ENCODE measurements at regions not wholly inside any gene's neighbourhood (a gene's known extent, or its start where the extent isn't known, plus 50 kb on each side); places are given as distances from the start of the nearest gene placed in this dataset.

DNA sequence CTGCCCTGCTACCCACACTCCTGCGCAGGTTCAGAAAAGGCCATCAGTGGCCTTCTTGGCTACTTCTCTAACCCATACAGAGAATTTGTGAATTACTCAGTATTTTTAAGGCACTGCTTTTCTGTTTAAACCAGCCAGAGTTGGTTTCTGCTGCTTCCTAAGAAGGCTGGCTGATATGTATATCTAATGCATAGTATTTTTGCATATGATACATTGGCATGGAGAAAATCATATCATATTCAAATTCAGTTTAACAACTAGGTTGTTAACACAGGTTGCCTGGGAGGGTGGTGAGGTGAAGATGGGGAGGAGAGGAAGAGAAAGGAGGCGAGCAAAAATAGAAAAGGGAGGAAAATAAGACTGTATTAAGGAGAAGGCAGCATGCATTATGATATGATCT, 132.8 kb upstream of the ADPGK start (continued):
- TF ChIP-seq, protein P1, sequence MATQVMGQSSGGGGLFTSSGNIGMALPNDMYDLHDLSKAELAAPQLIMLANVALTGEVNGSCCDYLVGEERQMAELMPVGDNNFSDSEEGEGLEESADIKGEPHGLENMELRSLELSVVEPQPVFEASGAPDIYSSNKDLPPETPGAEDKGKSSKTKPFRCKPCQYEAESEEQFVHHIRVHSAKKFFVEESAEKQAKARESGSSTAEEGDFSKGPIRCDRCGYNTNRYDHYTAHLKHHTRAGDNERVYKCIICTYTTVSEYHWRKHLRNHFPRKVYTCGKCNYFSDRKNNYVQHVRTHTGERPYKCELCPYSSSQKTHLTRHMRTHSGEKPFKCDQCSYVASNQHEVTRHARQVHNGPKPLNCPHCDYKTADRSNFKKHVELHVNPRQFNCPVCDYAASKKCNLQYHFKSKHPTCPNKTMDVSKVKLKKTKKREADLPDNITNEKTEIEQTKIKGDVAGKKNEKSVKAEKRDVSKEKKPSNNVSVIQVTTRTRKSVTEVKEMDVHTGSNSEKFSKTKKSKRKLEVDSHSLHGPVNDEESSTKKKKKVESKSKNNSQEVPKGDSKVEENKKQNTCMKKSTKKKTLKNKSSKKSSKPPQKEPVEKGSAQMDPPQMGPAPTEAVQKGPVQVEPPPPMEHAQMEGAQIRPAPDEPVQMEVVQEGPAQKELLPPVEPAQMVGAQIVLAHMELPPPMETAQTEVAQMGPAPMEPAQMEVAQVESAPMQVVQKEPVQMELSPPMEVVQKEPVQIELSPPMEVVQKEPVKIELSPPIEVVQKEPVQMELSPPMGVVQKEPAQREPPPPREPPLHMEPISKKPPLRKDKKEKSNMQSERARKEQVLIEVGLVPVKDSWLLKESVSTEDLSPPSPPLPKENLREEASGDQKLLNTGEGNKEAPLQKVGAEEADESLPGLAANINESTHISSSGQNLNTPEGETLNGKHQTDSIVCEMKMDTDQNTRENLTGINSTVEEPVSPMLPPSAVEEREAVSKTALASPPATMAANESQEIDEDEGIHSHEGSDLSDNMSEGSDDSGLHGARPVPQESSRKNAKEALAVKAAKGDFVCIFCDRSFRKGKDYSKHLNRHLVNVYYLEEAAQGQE (IDR thresholded peaks at IDR 0.05): no peak
- no peak for TF ChIP-seq YY1 (IDR thresholded peaks at IDR 0.05)
- TF ChIP-seq, protein P2, sequence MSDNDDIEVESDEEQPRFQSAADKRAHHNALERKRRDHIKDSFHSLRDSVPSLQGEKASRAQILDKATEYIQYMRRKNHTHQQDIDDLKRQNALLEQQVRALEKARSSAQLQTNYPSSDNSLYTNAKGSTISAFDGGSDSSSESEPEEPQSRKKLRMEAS (IDR thresholded peaks at IDR 0.05): no peak
- no peak for TF ChIP-seq TAF1 (conservative IDR thresholded peaks at IDR 0.05)
- TF ChIP-seq GABPA (IDR thresholded peaks at IDR 0.05 in 1 of 2, conservative IDR thresholded peaks at IDR 0.05 in 1 of 2): no peak
- no peak for TF ChIP-seq SP1 (IDR thresholded peaks at IDR 0.05)

DNA sequence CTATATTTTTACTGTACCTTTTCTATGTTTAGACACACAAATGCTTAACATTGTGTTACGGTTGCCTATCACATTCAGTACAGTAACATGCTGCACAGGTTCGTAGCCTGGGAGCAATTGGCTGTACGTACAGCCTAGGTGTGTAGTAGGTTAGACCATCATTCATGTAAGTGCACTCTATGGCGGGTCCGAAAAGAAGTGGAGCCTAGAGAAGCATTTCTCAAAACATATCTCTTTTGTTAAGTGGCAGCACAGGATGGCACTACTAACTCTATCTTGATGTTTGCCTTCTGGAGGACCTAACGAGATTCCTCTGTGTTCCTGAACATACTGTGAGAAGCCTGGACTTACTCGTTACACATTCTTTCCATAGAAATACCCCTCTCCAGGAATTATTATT, 132.3 kb upstream of the ADPGK start:
- no peak overlapping the region for H3K4me3 ChIP-seq (ENCODE audit: low read depth in 1 of 3, low read length in 3 of 3)
- H3K9me3 ChIP-seq (ENCODE audit: control insufficient read depth in 4 of 4, low read length in 3 of 4): no peaks in the 10 kb centered on the region
- H3K27ac ChIP-seq (ENCODE audit: low read depth in 1 of 2, low read length in 2 of 2): no peak overlapping the region
- H3K4me1 ChIP-seq (ENCODE audit: control insufficient read depth in 4 of 4, insufficient read depth in 4 of 4, low read length in 3 of 4): no peaks in the 10 kb centered on the region
- no peaks in the 10 kb centered on the region for H3K36me3 ChIP-seq (ENCODE audit: control insufficient read depth in 4 of 4, insufficient read depth in 3 of 4, low read depth in 1 of 4, low read length in 3 of 4)
- TF ChIP-seq HNF4G (IDR thresholded peaks at IDR 0.05) (no peak), RXRA (IDR thresholded peaks at IDR 0.05) (no peak), FOXA2 (IDR thresholded peaks at IDR 0.05) (no peak), GABPA (IDR thresholded peaks at IDR 0.05 in 1 of 2, conservative IDR thresholded peaks at IDR 0.05 in 1 of 2) (no peak), HNF4A (conservative IDR thresholded peaks at IDR 0.05) (no peak), RAD21 (IDR thresholded peaks at IDR 0.05) (no peak), NR2F2 (IDR thresholded peaks at IDR 0.05) (no peak), JUND (IDR thresholded peaks at IDR 0.05) (no peak), YY1 (IDR thresholded peaks at IDR 0.05) (no peak)
- TF ChIP-seq, protein P3, sequence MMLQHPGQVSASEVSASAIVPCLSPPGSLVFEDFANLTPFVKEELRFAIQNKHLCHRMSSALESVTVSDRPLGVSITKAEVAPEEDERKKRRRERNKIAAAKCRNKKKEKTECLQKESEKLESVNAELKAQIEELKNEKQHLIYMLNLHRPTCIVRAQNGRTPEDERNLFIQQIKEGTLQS (IDR thresholded peaks at IDR 0.05): no peak
- TF ChIP-seq, protein P4, sequence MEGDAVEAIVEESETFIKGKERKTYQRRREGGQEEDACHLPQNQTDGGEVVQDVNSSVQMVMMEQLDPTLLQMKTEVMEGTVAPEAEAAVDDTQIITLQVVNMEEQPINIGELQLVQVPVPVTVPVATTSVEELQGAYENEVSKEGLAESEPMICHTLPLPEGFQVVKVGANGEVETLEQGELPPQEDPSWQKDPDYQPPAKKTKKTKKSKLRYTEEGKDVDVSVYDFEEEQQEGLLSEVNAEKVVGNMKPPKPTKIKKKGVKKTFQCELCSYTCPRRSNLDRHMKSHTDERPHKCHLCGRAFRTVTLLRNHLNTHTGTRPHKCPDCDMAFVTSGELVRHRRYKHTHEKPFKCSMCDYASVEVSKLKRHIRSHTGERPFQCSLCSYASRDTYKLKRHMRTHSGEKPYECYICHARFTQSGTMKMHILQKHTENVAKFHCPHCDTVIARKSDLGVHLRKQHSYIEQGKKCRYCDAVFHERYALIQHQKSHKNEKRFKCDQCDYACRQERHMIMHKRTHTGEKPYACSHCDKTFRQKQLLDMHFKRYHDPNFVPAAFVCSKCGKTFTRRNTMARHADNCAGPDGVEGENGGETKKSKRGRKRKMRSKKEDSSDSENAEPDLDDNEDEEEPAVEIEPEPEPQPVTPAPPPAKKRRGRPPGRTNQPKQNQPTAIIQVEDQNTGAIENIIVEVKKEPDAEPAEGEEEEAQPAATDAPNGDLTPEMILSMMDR (IDR thresholded peaks at IDR 0.05; ENCODE audit: low read depth, low read length, missing input control): no peak
- TF ChIP-seq, protein P1 (IDR thresholded peaks at IDR 0.05): no peak
- TF ChIP-seq, protein P2 (IDR thresholded peaks at IDR 0.05): no peak
- TF ChIP-seq, protein P5, sequence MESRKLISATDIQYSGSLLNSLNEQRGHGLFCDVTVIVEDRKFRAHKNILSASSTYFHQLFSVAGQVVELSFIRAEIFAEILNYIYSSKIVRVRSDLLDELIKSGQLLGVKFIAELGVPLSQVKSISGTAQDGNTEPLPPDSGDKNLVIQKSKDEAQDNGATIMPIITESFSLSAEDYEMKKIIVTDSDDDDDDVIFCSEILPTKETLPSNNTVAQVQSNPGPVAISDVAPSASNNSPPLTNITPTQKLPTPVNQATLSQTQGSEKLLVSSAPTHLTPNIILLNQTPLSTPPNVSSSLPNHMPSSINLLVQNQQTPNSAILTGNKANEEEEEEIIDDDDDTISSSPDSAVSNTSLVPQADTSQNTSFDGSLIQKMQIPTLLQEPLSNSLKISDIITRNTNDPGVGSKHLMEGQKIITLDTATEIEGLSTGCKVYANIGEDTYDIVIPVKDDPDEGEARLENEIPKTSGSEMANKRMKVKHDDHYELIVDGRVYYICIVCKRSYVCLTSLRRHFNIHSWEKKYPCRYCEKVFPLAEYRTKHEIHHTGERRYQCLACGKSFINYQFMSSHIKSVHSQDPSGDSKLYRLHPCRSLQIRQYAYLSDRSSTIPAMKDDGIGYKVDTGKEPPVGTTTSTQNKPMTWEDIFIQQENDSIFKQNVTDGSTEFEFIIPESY (IDR thresholded peaks at IDR 0.05): no peak
- WGBS: 80% methylated on average over 7 of the region's 7 CpGs
- DNase-seq (ENCODE audit: low spot score): no peak
- H3K9ac ChIP-seq (ENCODE audit: low read depth in 1 of 2, low read length in 2 of 2): no peak overlapping the region
- no peaks in the 10 kb centered on the region for H3K27me3 ChIP-seq (ENCODE audit: control insufficient read depth in 4 of 4, insufficient read depth in 4 of 4, low read length in 3 of 4)
